Kidney (tissue), 13 donors: ENCODE measurements at regions not wholly inside any gene's neighbourhood (a gene's known extent, or its start where the extent isn't known, plus 50 kb on each side); places are given as distances from the start of the nearest gene placed in this dataset.
"Not testable (repeated sequence)": the region's sequence is repeated elsewhere in the genome, so short reads cannot be mapped to it uniquely, and the experiment has no call there.

Experiments
- DNase-seq, 5 donors: peaks; one replicate each; pipeline ENCODE4 v3.0.0-alpha.2; 2013 to 2020
- FAIRE-seq: peaks from 2 replicates; lab custom pipeline; 2012; peaks lifted over from hg19 to GRCh38; lab: Jason Lieb, UNC
- H3K27ac ChIP-seq, 2 donors: one replicate each; pipeline ENCODE4 v1.7.0; 2013; ENCODE audit warnings: low read depth in 2 of 2, low read length in 2 of 2, inconsistent platforms in 1 of 2
- H3K27me3 ChIP-seq: one replicate; pipeline ENCODE4 v1.7.1; 2013; ENCODE audit warnings: low read length, inconsistent platforms; ENCODE audit not compliant: control insufficient read depth, insufficient read depth
- H3K36me3 ChIP-seq, 3 donors: one replicate each; pipeline versions ENCODE4 v1.7.0 to v1.7.1; 2013; ENCODE audit warnings: low read length in 3 of 3, control low read depth in 1 of 3, inconsistent platforms in 1 of 3; ENCODE audit not compliant: insufficient read depth in 3 of 3, control insufficient read depth in 2 of 3
- H3K4me1 ChIP-seq, 3 donors: one replicate each; pipeline versions ENCODE4 v1.7.0 to v1.7.1; 2013; ENCODE audit warnings: low read length in 3 of 3, inconsistent platforms in 1 of 3, low read depth in 1 of 3; ENCODE audit not compliant: control insufficient read depth in 2 of 3, insufficient read depth in 2 of 3
- H3K4me3 ChIP-seq, 3 donors: one replicate each; pipeline versions ENCODE4 v1.7.0 to v1.8.1; 2013; ENCODE audit warnings: low read length in 3 of 3, control low read depth in 1 of 3, inconsistent platforms in 1 of 3
- H3K9ac ChIP-seq, 3 donors: one replicate each; pipeline versions ENCODE4 v1.7.0 to v1.7.1; 2013; ENCODE audit warnings: low read length in 3 of 3, control low read depth in 1 of 3, inconsistent platforms in 1 of 3
- H3K9me3 ChIP-seq, 3 donors: one replicate each; pipeline versions ENCODE4 v1.7.0 to v1.7.1; 2013; ENCODE audit warnings: low read length in 3 of 3, control low read depth in 1 of 3, inconsistent platforms in 1 of 3; ENCODE audit not compliant: control insufficient read depth in 2 of 3, insufficient read depth in 1 of 3
- CTCF ChIP-seq: IDR thresholded peaks from 3 replicates; pipeline ENCODE4 v1.5.1; 2012; ENCODE audit warnings: mild to moderate bottlenecking, moderate library complexity, borderline replicate concordance; ENCODE audit not compliant: insufficient read depth; ENCODE audit errors: extremely low read depth
- intact Hi-C: fragments of 100-400 bp; cut with DNase I; formaldehyde crosslinking; loops from one replicate; pipeline ENCODE4 v1.11.1; 2022
- donor health status: control.
- donor health status: control.
- donor health status: control.
- donor health status: control.
- donor health status: control.
- donor health status: DM: yes; HTN: yes; CAD: no.
- donor health status: Normal renal cell carcinoma (clear cell type).

GRCh38 chr3:193819117-193820010 lies 226.4 kb downstream of the OPA1 start:
- H3K4me1 ChIP-seq: peaks cover 0 to 4% (median 0%) of the 10 kb centered on the region in 3 donors
- peak in 1 of 5 donors; percentile 13 for DNase-seq
- no peak for TF ChIP-seq CTCF
- H3K36me3 ChIP-seq: no peaks in the 10 kb centered on the region
- intact Hi-C loops: no loop called here
- no peaks in the 10 kb centered on the region for H3K9me3 ChIP-seq
- no peak for FAIRE-seq
- no peak overlapping the region for H3K27ac ChIP-seq
- H3K4me3 ChIP-seq: no peak overlapping the region
- H3K27me3 ChIP-seq: no peaks in the 10 kb centered on the region
- no peak overlapping the region for H3K9ac ChIP-seq

GRCh38 chr3:193821151-193821668 lies 228.2 kb downstream of the OPA1 start:
- Histone ChIP-seq H3K9ac (no peak overlapping the region), H3K27me3 (no peaks in the 10 kb centered on the region), H3K9me3 (no peaks in the 10 kb centered on the region), H3K4me3 (no peak overlapping the region), H3K27ac (no peak overlapping the region), H3K36me3 (no peaks in the 10 kb centered on the region), H3K4me1 (peaks cover 0 to 6% (median 0%) of the 10 kb centered on the region in 3 donors)
- no peak for FAIRE-seq
- TF ChIP-seq CTCF: no peak
- intact Hi-C loops: no loop called here
- DNase-seq: no peak

GRCh38 chr3:193822492-193823212 lies 229.6 kb downstream of the OPA1 start:
- peaks cover 0 to 3% (median 0%) of the 10 kb centered on the region in 3 donors for H3K4me1 ChIP-seq
- no peak overlapping the region for H3K4me3 ChIP-seq
- FAIRE-seq (no peak), DNase-seq (no peak)
- no peak overlapping the region for H3K27ac ChIP-seq
- intact Hi-C loops: no loop called here
- H3K27me3 ChIP-seq: no peaks in the 10 kb centered on the region
- no peaks in the 10 kb centered on the region for H3K9me3 ChIP-seq
- H3K36me3 ChIP-seq: no peaks in the 10 kb centered on the region
- H3K9ac ChIP-seq: no peak overlapping the region
- TF ChIP-seq CTCF: no peak

GRCh38 chr3:193823213-193823605 lies 230.2 kb downstream of the OPA1 start:
- H3K27ac ChIP-seq, H3K4me3 ChIP-seq, intact Hi-C loops, H3K9ac ChIP-seq, H3K4me1 ChIP-seq, FAIRE-seq, H3K9me3 ChIP-seq, H3K36me3 ChIP-seq, H3K27me3 ChIP-seq: not testable (repeated sequence)
- peak in 2 of 5 donors; percentile 38 to 51 for DNase-seq
